ENCODE measurements at regions not wholly inside any gene's neighbourhood (a gene's known extent, or its start where the extent isn't known, plus 50 kb on each side); places are given as distances from the start of the nearest gene placed in this dataset.

- TF ChIP-seq EZH2 (IDR thresholded peaks at IDR 0.05; ENCODE audit: borderline replicate concordance, insufficient read depth, low read length, poor library complexity, severe bottlenecking) (no peak), CTCF (IDR thresholded peaks at IDR 0.05; ENCODE audit: poor library complexity, severe bottlenecking) (no peak), MXI1 (conservative IDR thresholded peaks at IDR 0.05; ENCODE audit: poor library complexity, severe bottlenecking) (no peak)
Measured at GRCh38 chr1:228977307-228977706, 242.0 kb downstream of the RHOU start.
